HG03354 (cell line): ENCODE measurements at regions not wholly inside any gene's neighbourhood (a gene's known extent, or its start where the extent isn't known, plus 50 kb on each side); places are given as distances from the start of the nearest gene placed in this dataset.

Experiments
- ATAC-seq: cut with Tn5 transposase; IDR thresholded peaks from one replicate; pipeline ENCODE4 v1.9.1; 2021; ENCODE audit warnings: mild to moderate bottlenecking; ENCODE audit not compliant: unreplicated experiment, poor library complexity, severe bottlenecking

DNA sequence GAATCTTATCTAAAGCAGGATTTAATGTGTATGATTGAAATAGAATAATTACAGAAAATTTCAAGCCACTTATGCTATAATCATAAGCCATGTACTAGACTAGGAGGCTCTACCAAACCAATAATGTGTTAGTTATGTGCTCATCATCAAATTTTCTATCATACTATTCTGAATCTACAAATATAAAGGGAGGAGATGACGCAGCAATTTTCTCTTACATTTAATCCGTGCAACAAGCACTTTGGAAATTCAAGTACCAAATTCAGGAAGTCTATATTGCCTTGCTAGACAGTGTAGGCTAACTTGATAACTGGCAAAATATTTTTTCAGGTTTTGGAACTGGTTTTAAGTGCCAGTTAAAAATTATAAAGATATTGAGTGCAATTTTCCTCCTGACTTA is 283.5 kb downstream of the C4orf33 start:
- no peak for ATAC-seq

DNA sequence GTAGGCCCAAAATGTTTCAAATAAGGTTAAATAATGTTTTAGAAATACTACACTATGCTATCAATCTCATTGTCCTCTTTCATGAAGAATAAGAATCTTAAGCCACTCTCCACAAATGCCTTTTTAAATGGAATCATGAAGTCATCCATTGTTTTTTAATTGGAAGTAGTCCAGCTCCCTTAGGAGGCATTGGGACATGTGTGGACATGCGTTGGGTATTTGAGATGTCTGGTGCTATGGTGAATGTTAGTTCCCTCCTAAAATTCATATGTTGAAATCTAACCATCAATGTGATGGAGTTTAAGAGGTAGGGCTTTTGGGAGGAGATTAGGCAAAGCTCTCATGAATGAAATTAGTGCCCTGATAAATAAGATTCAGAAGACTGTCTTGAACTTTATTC is 289.0 kb downstream of the C4orf33 start:
- ATAC-seq, result no peak

DNA sequence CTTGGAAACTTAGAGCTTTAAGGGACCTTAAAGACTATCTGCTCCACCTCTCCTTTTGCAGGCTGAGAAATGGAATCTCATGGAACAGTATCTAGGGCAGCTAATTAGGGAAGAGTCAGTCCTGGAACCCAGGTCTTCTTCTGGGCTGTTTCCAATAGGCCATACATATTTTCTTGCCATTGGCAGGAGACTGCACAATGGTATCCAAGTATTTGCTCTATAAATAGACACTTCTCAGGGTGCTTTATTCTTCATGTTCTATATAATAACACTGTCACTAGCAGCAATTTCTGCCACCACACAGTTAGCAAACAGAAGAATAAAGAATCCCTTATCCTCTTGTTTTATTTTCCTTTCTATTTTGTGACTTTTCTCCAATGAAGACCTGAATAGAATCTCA is 291.7 kb downstream of the C4orf33 start:
- ATAC-seq, result no peak

DNA sequence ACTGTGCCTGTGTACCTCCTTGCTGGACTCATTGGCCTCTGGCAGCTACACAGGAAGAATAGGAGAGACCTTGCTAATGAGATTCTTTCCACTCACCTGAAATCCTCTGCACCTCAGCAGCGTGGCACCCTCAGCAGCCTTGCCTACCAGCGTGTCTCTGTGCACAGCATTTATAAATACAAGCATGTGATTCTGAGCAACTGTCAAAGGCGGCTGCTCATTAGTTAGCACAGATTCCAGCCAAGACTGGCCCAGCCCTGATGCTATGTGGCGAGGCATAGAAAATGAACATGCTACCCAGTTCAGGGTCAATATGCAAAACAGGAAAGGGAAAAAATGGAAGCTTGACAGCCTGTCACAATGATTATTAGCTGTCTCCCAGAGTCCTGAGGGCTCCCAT is 298.0 kb downstream of the C4orf33 start:
- no peak for ATAC-seq

DNA sequence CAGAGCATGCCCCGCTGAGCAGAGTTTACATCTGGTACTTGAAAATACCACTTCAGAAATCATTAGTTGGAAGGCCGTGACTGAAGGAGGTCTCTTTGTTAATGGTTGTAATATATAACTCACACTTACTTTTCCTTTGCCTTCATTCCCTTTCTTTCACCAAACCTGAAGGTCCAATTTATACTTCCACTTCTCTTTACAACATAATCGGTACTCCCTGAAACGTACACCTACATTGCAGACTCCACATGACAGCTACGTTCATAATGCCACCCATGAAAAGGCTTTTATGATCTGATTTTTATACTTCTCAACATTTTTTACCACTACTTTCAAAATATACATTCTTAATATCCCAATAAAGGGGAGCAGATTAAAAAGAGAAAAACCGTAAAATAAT is 298.7 kb downstream of the C4orf33 start:
- ATAC-seq, result no peak

DNA sequence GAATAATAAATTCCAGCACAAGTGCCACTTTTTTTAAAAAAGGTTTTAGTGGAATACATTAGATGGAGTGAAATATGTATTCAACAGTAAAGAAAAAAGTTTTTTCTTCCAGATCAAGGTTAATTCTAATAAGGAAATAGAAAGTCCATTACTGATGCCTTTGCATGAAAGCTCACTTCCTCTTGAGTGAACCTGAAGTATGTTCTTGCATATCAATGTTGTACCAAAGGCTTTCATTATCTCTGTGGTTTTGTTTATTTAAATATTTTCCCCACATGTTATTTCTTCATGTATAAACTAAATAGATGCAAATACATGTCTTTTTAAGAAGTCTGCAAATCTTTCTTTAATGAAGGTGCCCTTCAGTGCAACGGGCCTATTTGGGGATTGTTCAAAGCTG is 307.9 kb downstream of the C4orf33 start:
- peak; percentile 52 for ATAC-seq

DNA sequence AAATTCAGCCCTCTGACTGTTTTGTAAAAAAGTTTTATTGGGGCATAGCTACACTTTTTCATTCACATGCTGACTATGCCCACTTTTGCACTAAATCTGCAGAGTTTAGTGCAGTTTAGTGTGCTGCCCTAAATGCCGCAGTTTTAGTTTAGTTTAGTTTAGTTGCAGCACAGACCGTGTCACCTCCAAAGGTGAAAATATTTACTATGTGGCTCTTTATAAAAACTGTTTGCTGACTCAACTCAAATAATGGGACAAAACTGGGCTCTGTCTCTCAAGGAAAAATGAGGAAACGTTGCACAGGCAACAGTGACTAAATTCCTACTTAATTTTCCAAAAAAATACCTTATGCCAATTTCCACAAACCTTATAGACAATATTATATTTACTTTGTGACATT is 314.2 kb downstream of the C4orf33 start:
- no peak for ATAC-seq

DNA sequence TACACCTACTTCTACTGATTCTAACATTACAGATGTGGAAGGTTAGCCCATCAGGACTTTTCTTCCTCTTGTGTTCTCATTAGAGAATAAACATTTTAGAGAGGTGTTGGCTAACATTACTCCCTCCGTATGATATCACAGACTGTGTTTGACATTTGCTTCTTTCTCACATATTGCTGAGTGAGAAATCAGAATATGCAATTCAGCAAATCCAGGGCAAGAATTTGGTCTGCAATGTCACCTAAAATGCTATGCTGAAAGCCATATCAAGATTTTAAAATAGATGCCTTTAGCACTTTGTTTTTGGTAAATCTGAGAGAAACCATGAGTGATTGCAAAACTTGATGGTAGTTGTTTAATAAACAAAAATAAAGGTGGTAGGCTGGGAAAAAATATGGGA is 319.1 kb downstream of the C4orf33 start:
- ATAC-seq, result no peak

DNA sequence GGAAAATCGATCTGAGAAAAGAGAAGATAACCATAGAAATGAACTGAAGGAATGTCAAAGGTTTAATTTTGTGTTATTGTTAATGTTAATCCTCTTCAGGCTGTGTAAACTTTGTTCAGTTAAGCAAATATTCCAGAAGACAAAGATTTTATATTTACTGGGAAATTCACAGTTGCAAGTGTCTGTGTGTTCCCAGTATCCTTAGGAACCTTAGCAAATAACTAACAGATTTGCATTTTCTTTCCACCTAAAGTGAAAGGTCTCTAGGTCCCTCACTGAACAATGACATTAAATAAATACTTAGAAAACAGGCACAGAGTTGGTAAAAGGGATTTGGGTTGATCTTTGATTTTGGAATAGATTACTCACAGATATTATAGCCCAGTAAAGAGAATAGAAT is 324.7 kb downstream of the C4orf33 start:
- ATAC-seq, result no peak

DNA sequence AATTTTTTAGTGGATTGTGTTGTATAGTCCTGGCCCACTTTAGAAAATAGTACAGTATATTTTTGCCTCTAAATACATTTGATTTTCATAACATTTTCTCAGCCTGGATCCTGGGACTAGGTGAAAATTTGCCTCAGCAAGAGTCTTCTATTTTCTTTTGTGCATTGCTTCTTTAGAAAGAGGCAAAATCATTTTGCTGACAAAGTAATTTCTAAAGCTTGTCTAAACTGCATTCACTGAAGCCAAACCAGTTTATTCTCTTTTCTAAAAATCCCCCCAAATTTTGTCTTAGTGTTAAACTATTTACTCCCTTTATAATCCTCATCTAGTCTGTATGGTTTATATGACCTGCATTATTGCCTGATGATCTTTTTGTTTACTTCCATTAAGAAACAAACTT is 326.3 kb downstream of the C4orf33 start:
- ATAC-seq, result no peak

DNA sequence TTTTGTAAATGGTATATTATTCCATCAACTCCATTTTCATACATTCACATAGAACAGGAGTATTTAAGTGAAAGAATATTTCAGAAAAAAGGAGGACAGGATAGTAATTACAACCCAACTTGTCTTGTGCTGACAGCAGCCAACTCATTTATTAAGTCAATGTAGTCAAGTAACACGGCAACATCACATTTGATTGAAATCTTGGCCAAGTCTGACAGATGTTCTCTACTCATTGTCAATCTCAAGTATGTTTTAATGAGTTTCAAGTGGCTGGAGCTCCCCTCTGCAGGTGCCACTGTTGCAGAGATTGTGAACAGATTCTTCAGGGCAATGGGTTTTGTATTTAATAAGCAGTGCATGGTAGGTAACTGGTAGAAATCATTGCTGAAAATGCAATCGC is 332.5 kb downstream of the C4orf33 start:
- no peak for ATAC-seq

DNA sequence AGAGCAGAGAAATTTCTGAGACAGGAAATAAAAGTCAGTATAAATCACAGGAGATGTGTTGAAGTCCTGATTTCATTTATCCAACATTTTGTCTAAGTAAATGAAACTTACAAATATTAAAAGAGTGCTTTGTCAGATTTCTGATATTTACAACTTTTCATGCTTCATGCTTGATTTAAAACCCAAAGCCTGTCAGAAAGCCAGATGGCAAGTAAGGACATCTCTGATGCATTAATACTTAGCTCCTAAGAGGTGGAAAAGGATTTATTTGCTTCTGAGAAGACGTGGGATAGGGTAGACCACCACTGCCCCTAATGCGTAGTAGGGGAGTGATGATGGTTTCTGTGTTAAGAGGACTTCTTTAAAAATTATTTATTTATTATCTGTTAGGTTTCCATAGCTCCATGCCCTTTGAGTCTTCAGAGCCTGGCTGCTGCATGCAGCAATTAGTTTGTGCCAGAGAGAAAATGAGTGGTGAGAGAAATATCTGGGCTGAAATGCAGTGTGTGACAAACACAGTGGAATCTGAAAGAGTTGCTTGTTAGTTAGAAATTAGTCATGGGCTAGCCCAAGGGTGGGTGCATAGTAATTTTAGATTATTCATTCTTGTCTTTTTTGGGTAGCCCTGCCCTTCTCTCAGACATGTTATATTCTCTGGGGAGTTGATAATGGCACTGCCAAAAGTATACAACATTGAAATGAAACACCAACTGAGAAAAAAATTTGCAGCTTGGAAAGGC is 333.8 kb downstream of the C4orf33 start:
- no peak for ATAC-seq

DNA sequence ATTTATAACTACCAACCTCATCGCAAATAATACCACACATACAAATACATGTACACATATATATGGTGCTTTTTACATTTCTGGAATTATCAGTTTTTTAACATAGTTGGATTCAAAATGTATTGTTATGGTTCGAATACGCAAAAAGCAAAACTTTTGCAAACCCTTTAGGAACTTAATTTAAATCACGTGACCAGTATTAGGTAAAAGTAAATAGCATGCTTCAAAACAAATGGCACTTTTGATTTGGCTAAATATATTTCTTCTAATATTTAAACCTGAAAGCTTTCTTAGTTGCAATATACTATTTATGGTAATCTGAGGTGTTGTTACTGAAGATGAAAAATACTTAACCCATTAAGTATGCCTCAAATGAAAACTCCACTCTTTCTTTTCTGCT is 341.4 kb downstream of the C4orf33 start:
- no peak for ATAC-seq

DNA sequence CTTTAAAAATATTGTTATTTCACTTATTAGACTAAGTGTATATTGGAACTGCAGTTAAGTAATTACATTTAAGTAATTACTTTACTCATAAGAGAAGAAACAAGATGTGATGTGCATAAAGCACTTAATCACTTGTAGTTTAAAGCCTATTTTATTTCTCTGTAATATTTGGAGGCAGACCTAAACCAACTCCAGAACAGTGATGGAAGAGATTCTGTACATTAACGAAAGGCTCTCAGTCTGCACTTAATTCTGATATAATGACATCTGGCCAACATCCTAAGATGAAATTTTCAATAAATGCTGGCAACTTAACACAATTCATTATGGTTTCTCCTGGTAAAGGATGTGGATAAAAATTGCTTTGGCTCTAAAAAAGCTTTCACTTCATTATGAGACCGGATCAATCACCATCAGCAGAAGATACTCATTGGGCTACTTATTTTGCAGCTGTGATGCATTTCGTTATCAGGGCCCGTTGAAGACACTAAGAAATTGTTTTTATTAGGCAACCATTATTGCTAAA is 342.6 kb downstream of the C4orf33 start:
- no peak for ATAC-seq

DNA sequence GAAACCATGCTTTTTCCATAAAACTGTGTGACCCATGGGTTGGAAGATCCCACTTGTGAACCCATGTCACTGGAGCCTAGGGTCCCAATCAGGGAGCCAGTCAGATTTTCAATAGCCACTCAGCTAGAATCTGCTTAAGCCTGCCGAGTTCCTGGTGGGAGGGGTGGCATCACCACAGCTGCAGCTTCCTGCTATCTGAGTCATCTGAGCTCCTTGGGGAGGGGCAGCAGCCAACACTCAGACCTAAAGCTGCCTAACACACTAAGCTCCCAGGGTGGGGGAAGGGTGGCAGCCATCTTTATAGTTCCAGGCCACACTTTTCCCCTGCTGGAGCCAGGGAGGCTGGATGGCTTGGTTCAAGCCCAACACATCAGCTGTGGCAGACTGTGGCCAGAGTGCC is 350.1 kb downstream of the C4orf33 start:
- no peak for ATAC-seq

DNA sequence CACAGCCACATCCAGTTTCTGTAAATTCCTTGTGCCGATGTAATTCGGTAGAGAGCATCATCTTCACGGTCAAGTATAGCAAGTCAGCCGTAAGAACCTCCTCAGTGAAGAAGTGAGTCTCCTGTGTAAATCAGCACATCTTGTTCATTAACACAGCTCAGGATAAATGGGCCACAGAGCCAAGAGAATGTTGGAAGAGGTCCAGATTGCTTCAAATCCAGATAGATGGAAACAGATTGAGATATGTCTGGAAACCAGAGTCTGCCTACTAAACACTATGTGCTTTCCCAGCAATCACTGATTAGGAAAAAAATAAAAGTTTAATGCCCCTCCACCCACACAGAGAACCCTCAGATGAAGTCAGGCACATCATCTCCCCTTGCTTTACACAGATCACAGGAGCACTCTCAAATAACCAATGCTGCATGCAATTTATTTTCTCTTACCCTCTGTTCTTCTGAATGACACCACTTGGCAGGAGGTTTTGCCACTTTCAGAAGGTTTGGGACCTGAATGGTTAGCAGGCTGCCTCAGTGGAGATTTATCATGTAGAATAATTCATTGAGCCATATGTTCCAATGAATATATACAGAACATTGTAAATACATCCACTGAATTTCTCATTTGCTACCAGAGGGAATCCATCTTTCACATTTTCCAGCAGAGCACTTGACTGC is 357.7 kb downstream of the C4orf33 start:
- ATAC-seq, result no peak

DNA sequence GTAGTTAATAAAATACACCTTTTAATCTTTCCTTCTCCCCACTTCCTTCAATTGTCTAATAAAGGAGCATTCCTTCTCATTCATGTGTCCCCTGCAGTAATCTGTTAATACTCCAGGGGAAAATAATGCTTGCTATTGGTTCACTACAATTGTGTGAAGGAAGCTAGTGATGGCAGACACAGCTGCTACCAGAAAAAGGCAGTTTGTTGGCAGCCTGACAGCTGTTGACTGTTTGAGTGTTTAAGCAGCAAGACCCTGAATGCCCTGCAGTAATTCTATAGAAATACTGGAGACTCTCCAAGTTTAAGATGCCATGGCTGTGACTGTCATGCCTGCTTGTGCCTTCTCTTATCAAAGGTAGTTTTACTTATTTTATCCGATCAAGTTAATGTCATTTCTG is 359.5 kb downstream of the C4orf33 start:
- ATAC-seq, result no peak

DNA sequence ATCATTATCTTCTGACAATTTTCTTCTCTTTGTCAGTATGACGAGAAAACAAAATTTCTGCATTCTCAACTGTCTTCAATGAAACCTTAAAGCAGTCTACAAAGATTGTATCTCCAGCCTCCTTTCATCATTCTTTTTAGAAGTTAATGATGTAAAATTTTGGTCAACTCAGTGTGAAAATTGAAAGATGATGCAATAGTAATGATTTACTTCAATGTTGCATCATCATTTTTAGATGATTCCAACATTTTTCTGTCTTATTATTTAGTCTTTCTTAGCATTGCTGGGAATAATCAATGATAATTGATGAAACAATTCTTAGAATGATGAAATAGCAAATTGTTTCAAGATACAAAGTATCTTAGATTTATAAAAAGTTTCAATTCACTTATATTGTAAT is 372.7 kb downstream of the C4orf33 start:
- ATAC-seq, result no peak

DNA sequence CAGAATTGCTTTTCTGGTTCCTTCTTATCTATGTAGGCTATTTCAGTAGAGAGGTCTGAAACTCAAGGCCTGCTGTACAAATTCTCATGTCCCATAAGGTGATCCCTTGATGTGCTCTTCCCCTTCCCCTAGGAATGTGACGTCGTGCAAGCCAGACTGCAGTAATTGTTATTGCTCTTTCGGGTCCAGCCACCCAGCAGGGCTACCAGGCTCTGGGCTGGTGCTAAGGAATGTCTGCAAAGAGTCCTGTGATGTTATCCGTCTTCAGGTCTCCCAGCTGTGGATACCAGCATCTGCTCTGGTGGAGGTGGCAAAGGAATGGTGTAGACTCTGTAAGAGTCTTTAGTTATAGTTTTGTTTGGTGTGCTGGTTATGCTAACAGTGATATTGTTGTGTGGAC is 378.7 kb downstream of the C4orf33 start:
- ATAC-seq, result no peak

DNA sequence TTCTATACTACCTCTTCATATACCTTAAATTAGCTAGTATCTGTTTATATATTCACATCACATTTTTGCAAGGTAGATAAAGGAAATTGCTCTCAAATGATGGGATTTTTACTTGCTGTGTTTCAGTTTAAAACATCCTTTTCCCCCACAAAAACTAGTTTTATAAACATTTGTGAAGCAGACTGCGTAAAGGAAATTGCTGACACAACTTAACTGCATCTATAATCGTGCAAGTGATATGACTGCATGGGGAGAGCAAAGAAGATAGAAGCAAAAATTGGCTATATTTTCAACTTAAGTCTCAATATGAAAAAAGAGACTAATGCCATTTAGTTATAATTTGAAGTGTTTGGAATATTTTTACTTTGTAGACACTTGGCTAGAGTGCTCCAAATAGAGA is 385.2 kb downstream of the C4orf33 start:
- ATAC-seq, result no peak

DNA sequence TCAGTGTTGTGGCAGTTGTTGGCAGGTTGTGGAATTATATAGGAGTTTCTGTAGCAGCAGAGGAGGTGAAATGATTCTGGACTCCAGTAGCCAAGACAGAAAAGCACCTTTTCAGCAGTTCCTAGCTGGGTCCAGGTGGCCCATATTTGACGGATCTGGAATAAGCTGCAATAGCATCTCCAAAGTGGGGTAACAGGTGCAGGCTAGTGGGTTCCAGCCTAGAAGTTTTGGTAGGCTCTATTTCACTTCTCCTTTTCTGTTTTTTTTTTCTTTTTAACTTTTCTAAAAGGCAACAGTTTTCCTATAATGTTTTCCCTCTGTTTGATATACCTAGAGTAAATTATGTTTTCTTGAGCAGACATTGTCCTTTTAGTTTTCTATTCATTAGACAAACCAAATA is 392.5 kb downstream of the C4orf33 start:
- ATAC-seq, result no peak
